Activated T-helper 17 cell treated with anti-CD3 and anti-CD28 coated beads, Interleukin-2, amount 50 U/mL, for 72 hours (primary cell): ENCODE measurements at regions not wholly inside any gene's neighbourhood (a gene's known extent, or its start where the extent isn't known, plus 50 kb on each side); places are given as distances from the start of the nearest gene placed in this dataset.

ENCODE experiments used
- ATAC-seq: fragments of 150-1000 bp; cut with Tn5 transposase; replicated peaks from 2 replicates; pipeline ENCODE4 v1.10.0; 2021; ENCODE audit warnings: mild to moderate bottlenecking, moderate library complexity
- H3K27ac Mint-ChIP-seq: one replicate; pipeline ENCODE4 v1.8.0; 2022; ENCODE audit warnings: mixed read lengths
- H3K27me3 Mint-ChIP-seq: one replicate; pipeline ENCODE4 v1.8.0; 2022; ENCODE audit warnings: mixed read lengths
- H3K36me3 Mint-ChIP-seq: one replicate; pipeline ENCODE4 v1.8.0; 2022; ENCODE audit warnings: low read depth, mild to moderate bottlenecking, mixed read lengths
- H3K4me1 Mint-ChIP-seq: one replicate; pipeline ENCODE4 v1.8.0; 2022; ENCODE audit warnings: mixed read lengths
- H3K4me3 Mint-ChIP-seq: one replicate; pipeline ENCODE4 v1.8.0; 2022; ENCODE audit warnings: mild to moderate bottlenecking, mixed read lengths
- H3K9me3 Mint-ChIP-seq: one replicate; pipeline ENCODE4 v1.8.0; 2022; ENCODE audit warnings: mixed read lengths

DNA sequence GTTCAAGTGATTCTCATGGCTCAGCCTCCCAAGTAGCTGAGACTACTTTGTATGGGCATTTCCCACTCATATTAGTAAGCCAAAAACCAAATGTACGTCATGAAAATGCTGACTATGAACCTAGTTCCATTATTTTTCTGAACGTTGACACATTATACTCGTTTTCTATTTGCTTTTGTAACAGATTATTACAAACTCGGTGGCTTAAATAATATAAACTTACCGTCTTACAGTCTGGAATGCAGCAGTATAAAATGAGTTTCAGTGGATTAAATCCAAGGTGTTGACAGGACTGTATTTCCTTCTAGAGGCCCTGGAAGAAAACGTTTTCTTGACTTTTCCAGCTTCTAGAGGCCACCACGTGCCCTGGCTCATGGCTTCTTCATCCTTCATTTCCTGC, 517.0 kb downstream of the GADD45G start:
- no peaks in the 10 kb centered on the region for H3K36me3 Mint-ChIP-seq
- H3K4me3 Mint-ChIP-seq: no peak overlapping the region
- ATAC-seq: no peak
- no peaks in the 10 kb centered on the region for H3K9me3 Mint-ChIP-seq
- peaks cover 8% of the 10 kb centered on the region for H3K27me3 Mint-ChIP-seq
- no peaks in the 10 kb centered on the region for H3K4me1 Mint-ChIP-seq
- H3K27ac Mint-ChIP-seq: no peak overlapping the region

DNA sequence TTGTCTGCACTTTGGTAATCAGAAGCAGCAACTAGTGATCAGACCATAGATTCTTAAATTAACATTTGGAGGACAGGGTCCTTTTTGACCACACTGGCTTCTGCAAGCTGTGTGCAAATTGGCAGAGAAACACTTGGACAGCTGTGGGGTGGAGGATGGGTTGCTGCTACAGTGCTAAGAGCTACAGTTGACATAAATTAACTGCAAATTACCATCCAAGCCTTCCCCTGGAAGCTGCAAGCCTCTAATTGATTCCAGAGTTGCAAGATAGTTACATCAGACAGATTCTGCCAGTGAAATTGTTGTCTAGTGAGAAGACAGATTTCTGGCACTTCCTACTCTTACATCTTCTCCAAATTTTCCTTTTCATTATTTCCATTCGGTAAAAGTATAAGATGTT, 517.7 kb downstream of the DIRAS2 start:
- Mint-ChIP-seq H3K36me3 (no peaks in the 10 kb centered on the region), H3K27me3 (peaks cover 18% of the 10 kb centered on the region), H3K27ac (no peak overlapping the region), H3K4me1 (no peaks in the 10 kb centered on the region), H3K4me3 (no peak overlapping the region), H3K9me3 (no peaks in the 10 kb centered on the region)
- no peak for ATAC-seq

DNA sequence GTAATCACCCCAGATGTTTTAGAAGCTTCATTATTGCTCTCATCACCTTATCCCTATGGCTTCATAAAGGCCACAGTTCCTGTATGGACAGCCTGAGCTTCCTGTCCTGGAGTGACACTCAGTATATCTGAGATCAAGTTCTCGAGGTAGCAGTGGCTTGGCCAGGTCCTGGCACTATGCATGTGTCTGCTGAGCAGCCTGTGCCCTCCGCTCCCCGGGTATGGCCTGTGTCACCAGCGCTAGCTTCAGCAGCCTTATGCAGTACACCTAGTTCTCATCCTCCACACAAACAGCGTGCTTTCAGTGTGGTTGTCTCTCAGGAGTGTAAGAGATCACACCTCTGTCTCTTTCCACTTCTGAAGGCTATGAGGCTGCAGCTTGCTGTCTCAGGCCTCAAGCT, 514.7 kb downstream of the DIRAS2 start:
- Mint-ChIP-seq H3K9me3 (no peaks in the 10 kb centered on the region), H3K4me3 (no peak overlapping the region), H3K36me3 (no peaks in the 10 kb centered on the region), H3K27me3 (peaks cover 20% of the 10 kb centered on the region), H3K27ac (no peak overlapping the region), H3K4me1 (no peaks in the 10 kb centered on the region)
- no peak for ATAC-seq

DNA sequence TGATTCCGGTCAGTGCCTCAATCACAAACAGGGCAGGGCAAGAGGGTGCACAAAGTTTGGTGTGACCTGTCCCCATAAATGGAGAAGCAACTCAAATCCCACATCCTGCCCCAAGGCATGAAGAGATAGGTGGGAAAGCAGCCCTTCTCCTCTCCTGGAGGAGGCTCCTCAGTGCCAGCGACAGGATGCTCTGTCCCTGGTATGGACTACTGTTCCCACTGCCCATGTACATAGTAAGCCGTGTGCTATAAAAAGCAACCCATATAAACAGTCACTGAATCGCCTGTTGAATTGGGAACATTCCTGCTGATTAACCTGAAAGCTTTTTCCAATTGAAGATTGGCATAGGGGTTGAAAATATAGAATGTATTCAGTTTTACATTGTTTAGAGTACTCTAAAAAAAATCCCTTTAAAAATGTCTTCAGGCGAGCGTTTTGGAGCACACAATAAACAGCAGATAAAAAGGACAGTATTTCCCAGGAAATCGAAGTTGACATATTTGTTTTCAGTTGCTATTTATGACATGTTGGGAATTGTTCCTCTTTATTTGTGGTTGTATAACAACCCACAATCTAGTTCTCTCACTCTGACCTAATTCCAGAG, 513.9 kb downstream of the DIRAS2 start:
- Mint-ChIP-seq H3K9me3 (no peaks in the 10 kb centered on the region), H3K36me3 (no peaks in the 10 kb centered on the region), H3K27ac (no peak overlapping the region), H3K27me3 (peaks cover 20% of the 10 kb centered on the region), H3K4me1 (no peaks in the 10 kb centered on the region), H3K4me3 (no peak overlapping the region)
- no peak for ATAC-seq

DNA sequence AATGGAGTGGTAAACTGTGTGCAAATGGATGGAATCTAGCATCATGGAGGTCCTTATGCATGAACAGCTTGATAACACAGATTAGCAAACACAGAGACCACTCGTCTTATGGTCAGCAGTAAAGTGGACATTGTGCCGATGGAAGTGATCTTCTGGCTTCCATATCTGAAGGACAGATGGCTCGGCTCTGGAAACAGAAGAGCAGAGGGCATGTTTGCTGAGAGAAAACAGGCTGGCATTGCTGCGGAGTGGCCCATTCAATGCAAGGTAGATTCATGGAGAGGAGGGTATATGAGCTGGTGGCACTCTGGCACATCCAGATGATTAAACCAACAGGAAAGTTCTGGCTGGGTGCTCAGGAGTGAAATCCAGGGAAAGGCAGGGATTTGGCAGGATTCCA, 513.2 kb downstream of the DIRAS2 start:
- no peak overlapping the region for H3K4me3 Mint-ChIP-seq
- no peak for ATAC-seq
- no peaks in the 10 kb centered on the region for H3K4me1 Mint-ChIP-seq
- H3K9me3 Mint-ChIP-seq: no peaks in the 10 kb centered on the region
- H3K27me3 Mint-ChIP-seq: peaks cover 20% of the 10 kb centered on the region
- H3K36me3 Mint-ChIP-seq: no peaks in the 10 kb centered on the region
- H3K27ac Mint-ChIP-seq: no peak overlapping the region

DNA sequence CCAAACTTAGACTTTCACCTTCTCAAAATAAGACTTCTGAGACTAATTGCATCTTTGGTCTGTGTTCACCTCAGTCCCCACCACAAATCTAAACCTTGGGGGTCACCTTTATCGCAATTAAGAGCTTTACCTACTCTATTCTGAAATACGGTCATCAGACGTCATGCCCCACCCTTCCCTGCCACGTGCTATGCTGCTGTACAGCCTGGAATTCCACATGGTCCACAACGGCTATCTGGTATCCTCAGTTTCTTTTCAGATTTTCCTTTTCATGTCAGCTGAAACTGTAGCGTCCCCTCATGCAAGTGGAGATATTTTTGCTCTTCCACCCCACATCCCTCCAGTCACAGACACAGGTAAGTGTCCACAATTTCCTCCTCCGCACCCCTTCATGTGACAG, 511.1 kb downstream of the DIRAS2 start:
- Mint-ChIP-seq H3K27me3 (peaks cover 14% of the 10 kb centered on the region), H3K27ac (no peak overlapping the region), H3K4me3 (no peak overlapping the region), H3K4me1 (no peaks in the 10 kb centered on the region), H3K36me3 (no peaks in the 10 kb centered on the region), H3K9me3 (no peaks in the 10 kb centered on the region)
- ATAC-seq: no peak

DNA sequence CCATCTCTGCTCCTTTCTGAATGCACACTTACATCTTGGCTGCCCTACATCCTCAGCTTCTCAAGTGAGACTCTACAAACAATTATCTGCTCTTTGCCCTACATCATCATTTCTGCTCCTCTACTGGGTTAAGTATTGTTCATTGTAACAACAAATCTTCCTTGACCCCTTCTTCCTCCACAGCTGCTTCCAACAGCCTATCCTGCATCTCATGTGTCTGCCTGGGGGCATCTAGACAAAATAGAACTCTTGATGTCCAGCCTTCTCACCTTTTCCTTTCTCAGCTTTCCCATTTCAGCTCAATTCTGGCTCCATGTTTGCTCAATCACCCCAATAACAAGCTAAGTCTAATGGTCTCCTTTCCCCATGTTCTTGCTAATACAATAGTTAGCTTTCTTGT, 509.8 kb downstream of the DIRAS2 start:
- no peaks in the 10 kb centered on the region for H3K9me3 Mint-ChIP-seq
- no peaks in the 10 kb centered on the region for H3K36me3 Mint-ChIP-seq
- no peak for ATAC-seq
- no peaks in the 10 kb centered on the region for H3K4me1 Mint-ChIP-seq
- peaks cover 13% of the 10 kb centered on the region for H3K27me3 Mint-ChIP-seq
- H3K27ac Mint-ChIP-seq: no peak overlapping the region
- H3K4me3 Mint-ChIP-seq: no peak overlapping the region

DNA sequence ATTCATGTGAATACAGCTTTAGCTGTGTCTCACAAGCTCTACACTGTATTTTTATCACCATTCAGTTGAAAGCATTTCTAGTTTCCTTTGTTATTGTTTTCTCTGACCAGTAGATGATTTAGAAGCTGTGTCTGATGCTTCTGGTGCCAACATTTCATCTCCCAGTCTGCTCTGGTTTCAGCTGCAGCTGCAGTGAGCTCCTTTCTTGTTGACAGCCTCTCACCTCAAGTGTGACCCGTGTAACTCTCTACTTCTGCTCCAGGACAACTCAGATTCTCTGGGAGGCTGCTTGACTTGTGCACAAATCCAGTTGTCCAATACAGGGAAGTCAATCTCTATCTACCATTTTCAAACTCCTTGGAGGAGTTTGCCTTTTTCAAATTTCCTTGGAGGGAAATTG, 504.8 kb downstream of the DIRAS2 start:
- Mint-ChIP-seq H3K27ac (no peak overlapping the region), H3K4me1 (no peaks in the 10 kb centered on the region)

GRCh38 chr9:90140131-90140818, 502.3 kb downstream of the DIRAS2 start:
- H3K27ac Mint-ChIP-seq: no peak overlapping the region
- ATAC-seq: no peak
- peaks cover 20% of the 10 kb centered on the region for H3K27me3 Mint-ChIP-seq
- no peaks in the 10 kb centered on the region for H3K9me3 Mint-ChIP-seq
- H3K4me1 Mint-ChIP-seq: no peaks in the 10 kb centered on the region
- H3K36me3 Mint-ChIP-seq: no peaks in the 10 kb centered on the region
- H3K4me3 Mint-ChIP-seq: no peak overlapping the region

More for the DNA sequence above, 504.8 kb downstream of the DIRAS2 start:
- Mint-ChIP-seq H3K4me3 (no peak overlapping the region), H3K36me3 (no peaks in the 10 kb centered on the region), H3K9me3 (no peaks in the 10 kb centered on the region), H3K27me3 (peaks cover 20% of the 10 kb centered on the region)
- no peak for ATAC-seq

- H3K9me3 Mint-ChIP-seq: no peaks in the 10 kb centered on the region
- no peaks in the 10 kb centered on the region for H3K4me1 Mint-ChIP-seq
- H3K27me3 Mint-ChIP-seq: peaks cover 25% of the 10 kb centered on the region
- no peak for ATAC-seq
- H3K27ac Mint-ChIP-seq: no peak overlapping the region
- no peak overlapping the region for H3K4me3 Mint-ChIP-seq
- no peaks in the 10 kb centered on the region for H3K36me3 Mint-ChIP-seq
These were observed 500.9 kb downstream of the DIRAS2 start for GRCh38 chr9:90141723-90142122.

GRCh38 chr9:90142580-90142979, 500.0 kb downstream of the DIRAS2 start:
- no peak for ATAC-seq
- Mint-ChIP-seq H3K27ac (no peak overlapping the region), H3K4me3 (no peak overlapping the region), H3K27me3 (peaks cover 31% of the 10 kb centered on the region), H3K9me3 (no peaks in the 10 kb centered on the region), H3K36me3 (no peaks in the 10 kb centered on the region), H3K4me1 (no peaks in the 10 kb centered on the region)

DNA sequence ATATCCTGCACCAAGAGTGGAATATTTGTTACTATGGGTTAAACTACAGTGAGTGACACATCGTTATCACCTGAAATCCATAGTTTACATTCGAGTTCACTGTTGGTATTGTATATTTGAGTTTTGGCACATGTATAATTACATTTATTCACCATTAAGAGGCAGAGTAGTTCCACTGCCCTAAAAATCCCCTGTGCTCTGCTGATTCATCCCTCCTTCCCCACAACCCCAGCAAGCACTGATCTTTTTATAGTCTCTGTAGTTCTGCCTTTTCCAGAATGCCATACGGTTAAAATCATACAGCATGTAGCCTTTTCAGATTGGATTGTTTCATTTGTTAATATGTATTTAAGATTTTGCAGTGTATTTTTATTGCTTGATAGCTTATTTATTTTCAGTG, 495.2 kb downstream of the DIRAS2 start:
- H3K9me3 Mint-ChIP-seq: no peaks in the 10 kb centered on the region
- H3K4me1 Mint-ChIP-seq: no peaks in the 10 kb centered on the region
- H3K4me3 Mint-ChIP-seq: no peak overlapping the region
- no peaks in the 10 kb centered on the region for H3K36me3 Mint-ChIP-seq
- ATAC-seq: no peak
- peaks cover 16% of the 10 kb centered on the region for H3K27me3 Mint-ChIP-seq
- H3K27ac Mint-ChIP-seq: no peak overlapping the region

- no peaks in the 10 kb centered on the region for H3K9me3 Mint-ChIP-seq
- no peak overlapping the region for H3K4me3 Mint-ChIP-seq
- peaks cover 23% of the 10 kb centered on the region for H3K27me3 Mint-ChIP-seq
- no peaks in the 10 kb centered on the region for H3K36me3 Mint-ChIP-seq
- no peak overlapping the region for H3K27ac Mint-ChIP-seq
- ATAC-seq: no peak
- no peaks in the 10 kb centered on the region for H3K4me1 Mint-ChIP-seq
These were observed 486.3 kb downstream of the DIRAS2 start for GRCh38 chr9:90156318-90156717.

- Mint-ChIP-seq H3K27ac (no peak overlapping the region), H3K4me1 (no peaks in the 10 kb centered on the region), H3K27me3 (peaks cover 10% of the 10 kb centered on the region), H3K4me3 (no peak overlapping the region), H3K9me3 (no peaks in the 10 kb centered on the region), H3K36me3 (no peaks in the 10 kb centered on the region)
- no peak for ATAC-seq
These were observed 480.3 kb downstream of the DIRAS2 start for GRCh38 chr9:90162326-90162725.

DNA sequence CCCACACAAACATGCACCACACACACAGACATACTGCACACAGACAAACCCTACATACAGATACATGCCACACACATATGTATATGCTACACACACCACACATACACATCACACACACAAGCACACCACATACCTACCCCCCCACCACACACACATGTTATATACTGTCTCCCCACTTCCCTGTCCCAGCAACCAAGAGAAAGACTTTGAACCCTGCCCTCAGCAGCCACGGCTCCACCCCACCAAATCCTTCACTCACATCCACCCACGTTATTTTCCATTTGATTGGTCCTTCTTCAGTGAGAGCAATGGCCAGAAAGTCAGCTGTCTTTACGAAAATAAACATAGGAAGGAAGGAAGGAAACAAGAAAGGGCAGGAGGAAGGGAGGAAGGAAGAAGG, 479.8 kb downstream of the DIRAS2 start:
- no peak overlapping the region for H3K27ac Mint-ChIP-seq

More for the DNA sequence above, 479.8 kb downstream of the DIRAS2 start:
- no peaks in the 10 kb centered on the region for H3K4me1 Mint-ChIP-seq
- no peaks in the 10 kb centered on the region for H3K9me3 Mint-ChIP-seq
- H3K36me3 Mint-ChIP-seq: no peaks in the 10 kb centered on the region
- H3K4me3 Mint-ChIP-seq: no peak overlapping the region
- ATAC-seq: no peak
- H3K27me3 Mint-ChIP-seq: peaks cover 10% of the 10 kb centered on the region
